ENCODE measurements at regions not wholly inside any gene's neighbourhood (a gene's known extent, or its start where the extent isn't known, plus 50 kb on each side); places are given as distances from the start of the nearest gene placed in this dataset.

- TF ChIP-seq KLF10 (tag by site-specific recombination; IDR thresholded peaks at IDR 0.05) (no peak), ZNF133 (tag by site-specific recombination; IDR thresholded peaks at IDR 0.05) (no peak), ZNF776 (tag by site-specific recombination; IDR thresholded peaks at IDR 0.05; ENCODE audit: borderline replicate concordance) (no peak), ZNF146 (tag by site-specific recombination; IDR thresholded peaks at IDR 0.05) (no peak), ZNF48 (tag by site-specific recombination; IDR thresholded peaks at IDR 0.05) (no peak)
Observed at GRCh38 chr1:198860371-198860770, 221.5 kb downstream of the PTPRC start.

Data from HEK293 (cell line).